ENCODE measurements at regions not wholly inside any gene's neighbourhood (a gene's known extent, or its start where the extent isn't known, plus 50 kb on each side); places are given as distances from the start of the nearest gene placed in this dataset.

DNA sequence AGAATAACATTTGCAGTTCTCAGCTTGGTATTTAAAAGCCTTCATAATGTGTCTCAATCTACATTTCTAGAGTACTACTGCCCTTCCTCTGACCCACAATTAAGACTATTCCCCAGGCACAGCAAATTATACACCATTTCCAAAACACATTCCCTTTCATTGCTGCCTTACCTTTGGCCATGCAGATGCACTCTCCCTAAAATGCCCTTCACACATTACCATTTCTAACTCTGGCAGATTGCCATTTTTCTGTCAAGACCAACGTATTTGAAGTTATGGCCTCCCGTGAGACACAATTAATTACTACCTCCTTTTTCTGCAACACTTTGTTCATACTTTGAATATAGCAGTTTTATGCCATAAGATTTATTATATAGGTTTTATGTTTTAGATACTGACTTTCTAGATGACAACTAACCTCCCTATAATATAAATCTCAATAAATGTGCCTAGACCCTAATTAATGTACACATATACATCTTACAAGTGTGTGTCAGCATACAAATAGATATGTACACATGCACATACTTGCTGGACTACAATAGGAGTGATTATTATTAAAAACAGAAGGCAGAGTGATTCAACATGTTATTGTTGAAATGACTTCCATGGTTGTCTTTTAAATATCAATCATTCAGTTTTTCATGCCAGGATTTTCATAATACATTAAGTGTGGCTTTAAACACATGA, 2902.5 kb downstream of the PCDH9 start:
- TF ChIP-seq CTCF (IDR thresholded peaks at IDR 0.05): no peak
- ATAC-seq (ENCODE audit: low FRiP score) (no peak), DNase-seq (ENCODE audit: low spot score) (no peak)

- no peak for TF ChIP-seq CTCF (IDR thresholded peaks at IDR 0.05)
- ATAC-seq (ENCODE audit: low FRiP score): no peak
These were observed 2898.7 kb upstream of the PCDH20 start for GRCh38 chr13:64314331-64314730.

DNA sequence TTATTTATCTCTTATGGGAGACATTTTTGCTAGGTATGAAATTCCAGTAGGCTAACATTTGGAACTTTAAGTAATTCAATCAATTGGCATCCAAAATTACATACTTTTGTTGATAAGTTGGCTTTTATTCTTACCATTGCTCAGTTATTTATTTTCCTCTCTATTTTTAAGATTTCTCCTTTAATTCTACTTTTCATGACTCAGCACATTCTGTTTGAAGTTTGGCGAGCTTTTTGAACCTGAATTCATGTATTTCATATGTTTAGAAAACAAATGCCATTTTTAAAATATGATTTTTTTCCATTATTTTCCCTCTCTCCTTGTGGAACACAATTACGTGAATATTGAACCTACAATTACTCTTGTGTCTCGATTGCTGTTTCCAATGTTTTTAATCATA, 2896.3 kb upstream of the PCDH20 start:
- DNase-seq (ENCODE audit: low spot score): no peak
- ATAC-seq (ENCODE audit: low FRiP score): no peak
- no peak for TF ChIP-seq CTCF (IDR thresholded peaks at IDR 0.05)

More at GRCh38 chr13:64314331-64314730, 2898.7 kb upstream of the PCDH20 start:
- DNase-seq (ENCODE audit: low spot score): no peak

DNA sequence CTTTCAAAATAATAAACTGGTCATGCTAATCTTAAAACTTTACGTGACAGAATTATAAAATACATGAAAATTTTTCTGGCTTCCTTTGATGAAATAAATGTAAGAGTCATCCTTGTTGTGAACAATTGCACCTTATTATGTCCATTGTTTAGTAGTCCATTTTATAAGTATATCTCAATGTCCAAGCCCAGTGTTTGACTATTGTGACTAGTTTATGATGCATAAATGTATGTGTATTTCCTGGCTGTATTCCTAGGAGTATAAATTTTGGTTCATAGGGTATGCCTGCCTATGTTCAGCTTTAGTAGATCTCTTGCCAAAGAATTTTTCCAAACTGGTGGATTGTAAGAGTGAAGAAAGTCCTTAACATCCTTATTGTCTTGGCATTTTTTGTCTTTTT, 2895.5 kb upstream of the PCDH20 start:
- TF ChIP-seq CTCF (IDR thresholded peaks at IDR 0.05): no peak
- no peak for ATAC-seq (ENCODE audit: low FRiP score)
- DNase-seq (ENCODE audit: low spot score): no peak

DNA sequence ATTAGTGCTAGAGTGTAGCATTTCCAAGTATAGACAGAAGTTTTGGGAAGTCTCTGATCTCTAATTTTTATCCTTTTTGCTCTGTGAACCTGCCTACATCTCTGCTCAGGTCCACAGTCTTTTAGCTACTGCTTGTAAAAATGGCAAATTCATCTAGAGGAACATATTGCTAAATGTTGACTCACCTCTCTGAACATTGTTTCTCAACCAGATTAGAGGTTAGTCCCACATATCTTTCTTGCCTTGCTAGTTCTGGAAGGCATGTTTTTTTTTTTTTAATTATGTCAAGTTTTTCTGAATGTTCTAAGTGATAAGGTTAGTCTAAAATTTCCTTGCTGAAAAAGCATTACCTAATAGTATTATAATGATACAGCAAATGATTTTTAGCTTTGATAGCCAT, 2889.6 kb upstream of the PCDH20 start:
- no peak for DNase-seq (ENCODE audit: low spot score)
- ATAC-seq (ENCODE audit: low FRiP score): no peak
- no peak for TF ChIP-seq CTCF (IDR thresholded peaks at IDR 0.05)

- TF ChIP-seq CTCF (IDR thresholded peaks at IDR 0.05): no peak
- DNase-seq (ENCODE audit: low spot score): no peak
- no peak for ATAC-seq (ENCODE audit: low FRiP score)
These were observed 2884.6 kb upstream of the PCDH20 start for GRCh38 chr13:64300239-64300638.

DNA sequence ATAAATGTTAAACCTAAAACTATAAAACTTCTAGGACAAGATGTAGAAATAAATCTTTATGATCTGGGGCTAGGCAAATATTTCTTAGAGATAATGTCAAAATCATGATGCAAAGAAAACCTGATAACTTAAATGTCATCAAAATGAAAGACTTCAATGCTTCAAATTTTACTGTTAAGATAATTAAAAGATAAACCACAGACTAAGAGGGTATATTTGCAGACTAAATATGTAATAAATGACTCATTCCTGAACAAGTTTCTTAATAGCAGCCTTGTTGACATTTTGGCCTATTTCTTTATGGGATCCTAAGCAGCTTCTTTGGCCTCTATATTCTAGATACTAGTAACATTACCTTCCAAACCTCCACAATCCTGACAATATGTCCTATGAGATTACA, 2878.3 kb upstream of the PCDH20 start:
- no peak for TF ChIP-seq CTCF (IDR thresholded peaks at IDR 0.05)
- DNase-seq (ENCODE audit: low spot score) (no peak), ATAC-seq (ENCODE audit: low FRiP score) (no peak)

All from omental fat pad (tissue), 3 donors.